HUDEP-2 (cell line): ENCODE measurements at regions not wholly inside any gene's neighbourhood (a gene's known extent, or its start where the extent isn't known, plus 50 kb on each side); places are given as distances from the start of the nearest gene placed in this dataset.

Experiments
- DNase-seq, 76 experiments: peaks; one replicate each; lab custom pipeline; 2025; ENCODE audit not compliant: unreplicated experiment in 76 of 76; lab: John Stamatoyannopoulos, UW

- no peak for DNase-seq
These were observed 75.2 kb downstream of the PRL start for GRCh38 chr6:22221630-22222029.

GRCh38 chr6:22222469-22222868 is 74.4 kb downstream of the PRL start:
- no peak for DNase-seq

GRCh38 chr6:22227824-22228610 is 68.8 kb downstream of the PRL start:
- DNase-seq = no peak

- no peak for DNase-seq
These were observed 65.8 kb downstream of the PRL start for GRCh38 chr6:22231050-22231449.

GRCh38 chr6:22231616-22232015 is 65.2 kb downstream of the PRL start:
- DNase-seq = no peak

- DNase-seq = no peak
These were observed 60.0 kb downstream of the PRL start for GRCh38 chr6:22236626-22237414.
